ENCODE measurements at regions not wholly inside any gene's neighbourhood (a gene's known extent, or its start where the extent isn't known, plus 50 kb on each side); places are given as distances from the start of the nearest gene placed in this dataset.
A peak's percentile ranks its signal among the peaks of the same experiment; 100 is the strongest.

GRCh38 chr3:13193320-13194284 is 120.4 kb upstream of the IQSEC1 start:
- H3K36me3 ChIP-seq (ENCODE audit: control insufficient read depth in 2 of 3, insufficient read depth in 3 of 3, low read length in 3 of 3), result no peaks in the 10 kb centered on the region
- no peaks in the 10 kb centered on the region for H3K27me3 ChIP-seq (ENCODE audit: control insufficient read depth, insufficient read depth, low read length)
- H3K9ac ChIP-seq (ENCODE audit: low read length in 3 of 3), result no peak overlapping the region
- no peak for TF ChIP-seq CTCF (IDR thresholded peaks at IDR 0.05; ENCODE audit: borderline replicate concordance, extremely low read depth, insufficient read depth)
- H3K27ac ChIP-seq (ENCODE audit: low read depth in 2 of 2, low read length in 2 of 2), result no peak overlapping the region
- FAIRE-seq (no peak), DNase-seq (peak in 1 of 5 donors; percentile 48)
- no peaks in the 10 kb centered on the region for H3K9me3 ChIP-seq (ENCODE audit: control insufficient read depth in 2 of 3, insufficient read depth in 1 of 3, low read length in 3 of 3)
- intact Hi-C loops (cut with DNase I), result no loop called here
- no peaks in the 10 kb centered on the region for H3K4me1 ChIP-seq (ENCODE audit: control insufficient read depth in 2 of 3, insufficient read depth in 2 of 3, low read depth in 1 of 3, low read length in 3 of 3)
- no peak overlapping the region for H3K4me3 ChIP-seq (ENCODE audit: low read length in 3 of 3)

- FAIRE-seq (no peak), DNase-seq (peak in 1 of 5 donors; percentile 64)
- no peaks in the 10 kb centered on the region for H3K36me3 ChIP-seq (ENCODE audit: control insufficient read depth in 2 of 3, insufficient read depth in 3 of 3, low read length in 3 of 3)
Observed at GRCh38 chr3:13192471-13193213, 119.4 kb upstream of the IQSEC1 start.

GRCh38 chr3:13191016-13191415 is 117.8 kb upstream of the IQSEC1 start:
- H3K4me1 ChIP-seq (ENCODE audit: control insufficient read depth in 2 of 3, insufficient read depth in 2 of 3, low read depth in 1 of 3, low read length in 3 of 3), result no peaks in the 10 kb centered on the region

More at GRCh38 chr3:13192471-13193213, 119.4 kb upstream of the IQSEC1 start:
- intact Hi-C loops (cut with DNase I), result no loop called here
- H3K9me3 ChIP-seq (ENCODE audit: control insufficient read depth in 2 of 3, insufficient read depth in 1 of 3, low read length in 3 of 3), result peaks cover 0 to 5% (median 0%) of the 10 kb centered on the region in 3 donors
- no peaks in the 10 kb centered on the region for H3K27me3 ChIP-seq (ENCODE audit: control insufficient read depth, insufficient read depth, low read length)
- H3K4me3 ChIP-seq (ENCODE audit: low read length in 3 of 3), result no peak overlapping the region
- H3K9ac ChIP-seq (ENCODE audit: low read length in 3 of 3), result no peak overlapping the region
- H3K4me1 ChIP-seq (ENCODE audit: control insufficient read depth in 2 of 3, insufficient read depth in 2 of 3, low read depth in 1 of 3, low read length in 3 of 3), result no peaks in the 10 kb centered on the region
- no peak for TF ChIP-seq CTCF (IDR thresholded peaks at IDR 0.05; ENCODE audit: borderline replicate concordance, extremely low read depth, insufficient read depth)
- no peak overlapping the region for H3K27ac ChIP-seq (ENCODE audit: low read depth in 2 of 2, low read length in 2 of 2)

More at GRCh38 chr3:13191016-13191415, 117.8 kb upstream of the IQSEC1 start:
- Histone ChIP-seq H3K27ac (ENCODE audit: low read depth in 2 of 2, low read length in 2 of 2) (no peak overlapping the region), H3K9ac (ENCODE audit: low read length in 3 of 3) (no peak overlapping the region), H3K27me3 (ENCODE audit: control insufficient read depth, insufficient read depth, low read length) (no peaks in the 10 kb centered on the region), H3K36me3 (ENCODE audit: control insufficient read depth in 2 of 3, insufficient read depth in 3 of 3, low read length in 3 of 3) (no peaks in the 10 kb centered on the region), H3K4me3 (ENCODE audit: low read length in 3 of 3) (no peak overlapping the region), H3K9me3 (ENCODE audit: control insufficient read depth in 2 of 3, insufficient read depth in 1 of 3, low read length in 3 of 3) (peaks cover 0 to 7% (median 0%) of the 10 kb centered on the region in 3 donors)
- no peak for FAIRE-seq
- intact Hi-C loops (cut with DNase I), result no loop called here
- no peak for TF ChIP-seq CTCF (IDR thresholded peaks at IDR 0.05; ENCODE audit: borderline replicate concordance, extremely low read depth, insufficient read depth)
- DNase-seq, result peak in 1 of 5 donors; percentile 44
